Urothelium cell line (cell line): ENCODE measurements at regions not wholly inside any gene's neighbourhood (a gene's known extent, or its start where the extent isn't known, plus 50 kb on each side); places are given as distances from the start of the nearest gene placed in this dataset.

Experiments used
- DNase-seq: peaks from one replicate; pipeline ENCODE4 v3.0.0; 2011; ENCODE audit warnings: low spot score, mixed read lengths
- FAIRE-seq: peaks from 2 replicates; lab custom pipeline; 2011; peaks lifted over from hg19 to GRCh38; lab: Jason Lieb, UNC

DNA sequence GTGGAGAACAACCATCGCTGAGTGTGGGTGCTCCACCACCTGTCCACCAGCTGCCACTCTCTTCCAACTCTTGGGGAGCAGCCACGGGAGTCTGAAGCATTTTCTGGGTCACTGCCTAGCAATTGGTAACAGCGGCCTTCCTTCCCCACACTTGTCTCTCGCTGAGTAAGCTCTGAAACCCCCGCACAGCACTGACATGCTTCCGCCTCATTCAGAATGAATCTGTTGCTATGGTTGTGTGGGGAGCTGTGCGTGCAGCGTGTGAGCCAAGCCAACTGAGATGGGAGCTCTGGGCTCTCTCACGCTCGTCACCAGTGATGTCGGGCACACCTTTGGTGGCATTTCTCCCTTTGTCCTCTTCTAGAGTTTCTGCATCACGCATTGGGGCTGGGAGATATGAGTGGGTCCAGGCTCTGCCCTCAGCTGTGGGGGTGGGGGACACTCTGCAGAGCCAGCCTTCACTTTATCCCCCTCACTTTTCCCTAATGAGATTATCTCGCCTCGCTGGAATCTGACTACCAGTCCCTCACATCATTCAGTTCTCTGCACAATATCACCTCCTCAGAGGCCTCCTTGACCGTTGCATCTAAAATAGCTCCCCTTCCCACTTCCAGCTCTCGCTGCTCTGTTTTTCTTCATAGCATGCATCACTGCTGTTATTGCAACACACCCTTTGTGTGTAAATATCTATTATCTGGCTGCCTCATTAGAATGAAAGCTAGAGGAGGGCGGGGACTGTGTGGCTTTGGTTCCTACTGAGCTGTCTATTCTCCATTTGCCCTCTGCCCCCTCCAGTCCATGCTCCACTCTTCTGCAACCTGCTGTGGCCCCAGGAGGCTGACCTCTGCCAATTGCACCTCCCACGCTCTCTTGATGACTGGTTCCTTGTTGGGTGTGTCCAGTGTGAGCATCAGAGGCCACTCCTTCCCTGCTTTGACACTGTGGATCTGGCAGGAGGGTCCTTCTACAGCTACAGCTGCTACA lies 569.9 kb upstream of the CADM1 start:
- DNase-seq: no peak
- no peak for FAIRE-seq

DNA sequence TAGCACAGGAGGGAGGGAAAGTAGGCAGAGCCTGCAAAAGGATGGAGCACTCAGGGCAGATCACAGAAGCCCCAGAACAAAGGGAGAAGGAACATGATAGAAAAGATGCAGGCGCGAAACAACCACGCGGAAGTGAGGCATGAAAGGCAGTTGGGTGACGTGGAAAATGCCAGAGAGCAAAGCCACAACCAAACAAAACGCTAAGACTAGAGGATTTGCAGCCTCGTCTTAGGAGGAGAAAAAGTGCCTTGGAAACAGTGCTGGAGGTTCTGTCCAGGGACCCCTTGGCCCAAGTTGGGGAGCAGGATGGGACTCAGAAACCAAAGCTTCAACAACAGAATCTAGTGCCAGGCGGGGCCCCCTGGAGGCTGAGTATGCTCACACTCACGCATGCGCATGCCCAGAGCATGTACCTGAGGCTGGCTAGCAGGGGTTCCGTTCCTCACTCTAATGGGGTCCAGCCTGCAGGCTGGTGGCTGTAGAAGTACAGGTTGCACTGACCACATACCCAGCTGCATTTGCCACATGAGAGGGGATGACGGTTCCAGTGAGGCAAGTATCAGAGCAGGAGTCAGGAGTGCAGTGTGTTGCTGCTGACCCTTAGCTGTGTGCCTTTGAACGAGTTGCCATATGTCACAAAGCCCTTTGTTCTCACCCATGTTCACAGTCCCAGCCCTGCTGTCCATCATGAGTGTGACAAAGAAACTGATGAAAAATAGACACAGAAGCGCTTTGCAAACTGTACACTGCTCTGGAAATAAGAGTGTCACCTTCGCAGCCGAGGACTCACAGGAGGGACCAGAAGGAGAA lies 568.6 kb upstream of the CADM1 start:
- FAIRE-seq: no peak
- no peak for DNase-seq

DNA sequence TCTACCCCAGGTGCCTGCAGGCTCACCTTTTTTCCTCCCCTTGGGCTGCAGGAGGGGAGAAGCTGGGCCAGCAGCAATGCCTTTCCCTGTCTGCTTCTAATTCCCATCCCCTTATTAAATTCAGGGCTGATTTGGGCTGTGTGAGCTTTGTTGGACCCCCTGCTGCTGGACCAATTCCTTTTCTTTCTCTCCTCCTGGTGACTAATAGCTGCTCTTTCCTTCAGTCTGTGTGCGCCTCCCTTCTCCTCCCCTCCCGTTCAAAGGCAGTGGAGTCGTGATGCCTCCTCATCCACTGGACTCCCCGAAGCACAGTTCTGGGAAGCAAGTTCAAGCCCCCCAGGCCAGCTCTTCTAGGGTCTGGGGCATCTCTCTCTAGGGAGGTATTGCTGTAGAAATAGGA lies 567.9 kb upstream of the CADM1 start:
- FAIRE-seq: no peak

DNA sequence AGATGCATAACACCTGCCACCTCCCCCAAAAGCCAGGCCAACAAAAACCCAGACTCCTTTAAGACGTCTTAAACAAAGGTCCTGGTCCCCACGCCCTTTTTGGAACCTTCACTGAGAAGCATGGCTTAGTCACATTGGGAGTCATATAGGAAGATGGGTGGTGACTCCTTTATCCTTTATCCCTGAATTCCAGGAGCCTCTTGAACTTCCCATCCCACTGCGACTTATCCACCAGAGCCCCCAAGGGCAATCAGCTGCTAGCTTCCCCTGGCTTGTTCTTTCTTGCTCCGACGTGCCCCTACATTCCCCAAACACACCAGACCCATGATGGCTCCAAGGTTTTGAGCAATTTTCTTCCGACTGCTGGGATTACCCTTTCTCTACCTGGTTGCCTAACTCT lies 567.0 kb upstream of the CADM1 start:
- FAIRE-seq (no peak), DNase-seq (no peak)

More for the DNA sequence above, 567.9 kb upstream of the CADM1 start:
- no peak for DNase-seq

DNA sequence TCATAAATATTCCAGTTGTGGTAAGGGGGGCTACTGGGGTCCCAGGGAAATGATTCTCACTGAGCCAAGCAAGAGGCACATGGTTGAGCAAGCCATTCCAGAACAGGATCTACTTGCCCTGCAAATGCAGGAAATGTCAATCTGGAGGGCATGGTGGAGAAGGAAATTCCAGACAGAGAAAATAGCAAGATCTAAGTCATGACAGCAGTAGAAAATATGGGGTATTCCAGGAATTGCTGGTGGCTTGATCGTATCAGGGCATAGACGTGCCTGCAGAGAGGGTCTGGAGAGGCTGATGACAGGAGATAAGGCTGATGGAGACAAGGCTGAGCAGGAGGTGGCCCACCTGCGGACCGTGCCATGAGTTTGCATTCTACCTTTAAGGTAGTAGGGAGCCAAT lies 566.3 kb upstream of the CADM1 start:
- DNase-seq (no peak), FAIRE-seq (no peak)

DNA sequence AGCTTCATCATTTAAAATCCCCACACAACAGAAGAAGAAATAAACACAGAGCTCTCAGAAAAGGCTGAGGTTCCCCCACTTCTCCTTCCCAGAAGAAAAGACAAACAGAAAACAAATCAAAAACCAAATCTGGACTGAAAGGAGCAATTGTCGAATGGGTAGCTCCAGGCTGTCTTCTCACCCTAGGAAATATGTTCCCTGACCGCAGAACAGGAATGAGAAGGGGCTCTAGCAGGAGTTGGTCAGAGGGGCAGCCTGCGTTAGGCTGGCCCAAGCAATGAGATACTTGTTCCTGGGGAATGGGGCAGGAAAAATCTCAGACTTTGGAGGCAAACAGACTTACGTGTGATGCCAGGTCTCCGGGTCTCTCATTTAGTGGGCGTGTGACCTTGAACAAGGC lies 562.6 kb upstream of the CADM1 start:
- no peak for FAIRE-seq
- no peak for DNase-seq

DNA sequence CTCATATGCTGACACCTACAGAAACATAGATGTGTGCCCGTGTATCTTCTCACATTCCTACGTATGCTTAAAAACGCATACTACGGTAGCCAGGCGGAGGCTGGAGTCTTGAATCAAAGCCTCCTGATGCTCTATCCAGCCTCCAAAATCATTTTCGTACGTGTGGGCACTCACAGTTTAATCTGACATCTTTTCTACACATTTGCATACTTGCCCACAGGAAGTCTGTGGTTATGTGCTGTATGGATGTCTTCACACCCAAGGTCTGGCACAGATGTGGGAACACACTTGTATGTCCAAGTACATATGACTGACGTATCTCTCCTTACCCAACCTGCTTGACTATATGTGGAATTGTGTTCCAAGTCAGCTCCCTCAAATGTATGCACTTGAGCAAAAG lies 561.8 kb upstream of the CADM1 start:
- no peak for DNase-seq
- FAIRE-seq: peak; percentile 61

DNA sequence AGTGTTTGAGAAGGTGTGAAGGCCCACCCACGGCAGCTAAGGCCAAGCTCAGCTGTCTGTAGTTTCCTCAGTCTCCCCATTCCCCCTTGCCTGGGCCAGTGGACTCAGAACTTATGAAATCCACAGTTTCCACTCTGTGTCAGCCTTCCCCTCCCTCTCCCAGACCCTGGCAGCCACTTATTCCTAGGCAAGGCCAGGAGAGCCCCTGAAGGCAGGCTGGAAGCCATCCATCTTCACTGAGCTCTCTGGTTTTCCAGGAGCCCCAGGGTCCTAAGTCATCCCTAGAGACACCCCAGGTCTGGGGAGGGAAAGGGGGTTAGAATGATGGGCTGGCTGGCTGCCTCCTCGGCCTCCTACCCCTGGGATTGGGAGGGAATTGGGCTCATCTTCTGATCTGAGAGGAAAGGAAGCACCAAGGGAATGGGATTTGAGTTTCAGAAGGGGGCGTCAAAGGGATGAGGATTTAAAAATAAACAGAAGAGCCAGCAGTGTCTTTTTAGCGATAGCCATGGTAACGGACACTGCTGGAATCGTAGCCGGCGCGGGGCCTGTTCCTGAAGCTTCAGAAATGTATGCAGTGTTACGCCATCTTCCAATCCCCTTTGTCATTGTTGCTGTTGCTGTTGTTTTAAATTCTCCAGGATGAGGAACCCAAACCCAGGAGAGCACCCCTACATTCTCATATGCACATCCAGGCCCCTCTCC lies 561.1 kb upstream of the CADM1 start:
- no peak for DNase-seq
- no peak for FAIRE-seq

DNA sequence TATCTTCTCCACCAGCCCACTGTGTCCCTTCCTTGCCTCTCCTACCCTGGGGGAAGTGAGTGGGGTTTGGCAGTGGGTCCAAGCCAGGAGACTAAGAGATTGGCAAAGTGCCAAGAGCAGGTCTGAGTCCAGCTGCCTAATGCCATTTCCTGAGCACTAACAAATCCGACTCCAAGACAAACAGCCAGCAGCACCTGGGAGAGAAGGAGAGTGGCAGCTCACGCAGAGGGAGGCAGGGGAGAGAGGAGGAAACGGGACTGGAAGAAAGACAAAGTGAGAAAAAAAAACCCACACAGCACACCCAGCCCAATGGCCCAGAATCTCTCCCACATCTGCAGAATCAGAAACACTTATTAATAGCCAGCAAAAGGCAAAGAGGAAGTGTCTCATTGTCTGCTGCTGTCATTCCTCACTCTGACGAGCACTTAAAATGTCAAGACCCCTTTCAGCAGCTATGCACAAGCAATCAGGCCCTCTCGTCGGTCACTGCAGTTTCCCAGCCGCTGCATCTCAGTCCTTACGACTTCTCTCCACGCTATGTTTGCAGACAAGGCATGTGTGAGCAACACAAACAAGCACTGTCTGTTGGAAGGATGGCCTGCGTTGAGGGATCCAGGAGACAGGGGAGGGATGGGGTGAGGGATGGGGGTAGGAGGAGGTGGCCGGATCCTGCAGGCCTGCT lies 558.4 kb upstream of the CADM1 start:
- DNase-seq: peak; percentile 31
- no peak for FAIRE-seq

DNA sequence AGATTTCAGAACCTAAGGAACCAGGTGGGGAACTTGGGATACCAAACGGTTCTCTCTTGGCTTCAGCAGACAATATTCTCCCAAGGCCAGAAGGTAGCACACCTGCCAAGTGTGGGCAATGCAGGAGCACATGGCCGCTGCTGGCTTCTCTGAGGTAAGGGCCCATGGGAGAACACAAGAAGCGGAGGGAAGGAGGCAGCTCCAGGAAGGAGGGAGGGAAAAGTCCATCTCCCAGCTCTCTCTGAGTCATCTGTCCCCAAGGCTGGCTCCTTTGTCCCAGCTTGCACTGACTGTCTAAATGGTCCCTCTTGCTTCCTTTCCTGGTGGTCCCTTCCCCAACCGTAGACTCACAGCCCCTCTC lies 557.9 kb upstream of the CADM1 start:
- FAIRE-seq (no peak), DNase-seq (peak; percentile 28)

DNA sequence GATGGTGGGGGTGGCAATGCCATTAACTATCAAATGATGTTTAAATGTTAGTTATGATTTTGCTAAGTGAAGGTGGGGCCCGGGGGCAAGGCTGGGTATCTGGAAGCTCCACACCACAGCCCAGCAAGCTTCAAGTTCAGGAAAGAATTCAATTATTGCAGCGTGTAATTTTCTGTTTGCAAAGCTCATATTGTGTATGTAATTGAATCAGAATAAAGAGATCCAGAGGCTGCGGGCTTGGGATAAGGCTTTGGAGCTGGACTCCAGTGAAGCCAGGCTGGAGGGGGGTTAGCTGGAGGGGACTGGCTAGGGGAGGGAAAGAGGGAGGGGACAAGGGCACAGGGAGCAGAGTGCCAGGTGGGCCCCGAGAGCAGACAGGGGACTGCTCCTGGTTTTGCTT lies 557.1 kb upstream of the CADM1 start:
- no peak for FAIRE-seq
- no peak for DNase-seq

DNA sequence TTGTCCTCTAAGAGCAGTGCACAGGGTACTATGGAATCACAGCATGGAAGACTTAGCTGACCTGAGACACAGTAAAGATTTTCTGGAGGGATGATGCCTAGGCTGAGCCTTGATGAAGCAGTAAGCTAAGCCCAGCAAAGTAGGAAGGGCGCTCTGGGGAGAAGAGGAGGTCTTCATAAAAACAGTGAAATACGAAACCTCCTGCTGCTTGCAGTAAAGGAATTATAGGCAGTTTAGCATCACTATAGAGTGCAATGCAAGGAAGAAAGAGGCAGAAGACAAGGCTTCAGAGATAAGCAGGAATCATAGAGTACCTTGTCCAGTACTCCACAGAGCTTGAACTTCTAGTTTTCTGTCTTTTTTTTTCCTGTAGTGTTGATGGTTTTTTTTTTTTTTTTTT lies 555.7 kb upstream of the CADM1 start:
- no peak for DNase-seq
- no peak for FAIRE-seq

DNA sequence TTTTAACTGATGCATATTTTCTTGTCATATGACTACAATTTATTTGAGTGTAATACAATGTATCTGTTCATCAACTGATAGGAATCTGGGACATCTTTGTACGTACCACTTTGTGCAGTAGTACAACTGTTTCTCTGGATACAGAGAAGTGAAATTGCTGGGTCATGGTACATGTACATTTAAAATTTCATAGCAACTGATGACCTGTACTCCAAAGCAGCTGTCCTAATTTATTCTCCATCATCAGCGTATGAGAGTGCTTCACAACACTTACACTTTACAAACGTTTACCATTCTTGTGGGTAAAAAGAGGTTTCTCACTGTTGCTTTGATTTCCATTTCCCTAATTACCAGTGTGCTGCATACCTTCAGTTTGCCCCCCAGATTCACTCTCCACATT lies 552.8 kb upstream of the CADM1 start:
- DNase-seq (no peak), FAIRE-seq (peak; percentile 79)

DNA sequence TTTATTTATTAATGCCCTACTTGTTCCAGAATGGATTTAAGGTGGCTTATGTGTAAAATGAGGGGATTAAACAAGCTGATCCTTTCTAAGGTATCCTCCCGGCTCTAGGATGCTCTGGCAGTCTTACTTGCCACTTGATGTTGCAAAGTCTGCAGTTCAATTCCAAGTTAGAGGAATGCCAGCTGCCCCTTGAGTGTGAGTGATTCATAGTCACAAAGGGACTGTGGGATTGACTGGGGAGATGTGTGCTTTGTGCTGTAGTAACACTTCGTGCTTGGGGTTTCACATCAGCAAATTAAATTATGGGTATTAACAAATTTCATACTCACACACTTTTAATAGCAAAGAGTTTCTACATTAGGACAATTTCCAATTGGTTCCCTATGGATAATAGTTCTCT lies 550.8 kb upstream of the CADM1 start:
- no peak for DNase-seq

DNA sequence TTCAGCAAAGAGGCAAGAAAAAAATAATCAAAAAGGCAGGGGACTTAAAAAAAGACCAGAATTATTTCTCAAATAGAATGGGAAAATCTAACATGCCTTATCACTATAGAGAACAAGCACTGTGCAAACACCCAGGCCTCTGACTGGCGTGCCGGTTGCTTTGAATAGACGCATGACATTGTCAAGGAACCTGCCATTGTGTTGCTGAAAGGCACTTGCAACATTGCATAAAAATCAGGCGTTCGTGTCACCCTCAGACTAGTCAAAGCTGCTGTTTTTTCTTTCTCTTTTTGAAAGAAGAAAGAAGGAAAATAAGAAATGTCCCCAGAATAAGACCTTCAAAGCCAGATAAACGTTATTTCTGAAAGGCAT lies 549.3 kb upstream of the CADM1 start:
- FAIRE-seq (no peak), DNase-seq (no peak)

More for the DNA sequence above, 550.8 kb upstream of the CADM1 start:
- no peak for FAIRE-seq

DNA sequence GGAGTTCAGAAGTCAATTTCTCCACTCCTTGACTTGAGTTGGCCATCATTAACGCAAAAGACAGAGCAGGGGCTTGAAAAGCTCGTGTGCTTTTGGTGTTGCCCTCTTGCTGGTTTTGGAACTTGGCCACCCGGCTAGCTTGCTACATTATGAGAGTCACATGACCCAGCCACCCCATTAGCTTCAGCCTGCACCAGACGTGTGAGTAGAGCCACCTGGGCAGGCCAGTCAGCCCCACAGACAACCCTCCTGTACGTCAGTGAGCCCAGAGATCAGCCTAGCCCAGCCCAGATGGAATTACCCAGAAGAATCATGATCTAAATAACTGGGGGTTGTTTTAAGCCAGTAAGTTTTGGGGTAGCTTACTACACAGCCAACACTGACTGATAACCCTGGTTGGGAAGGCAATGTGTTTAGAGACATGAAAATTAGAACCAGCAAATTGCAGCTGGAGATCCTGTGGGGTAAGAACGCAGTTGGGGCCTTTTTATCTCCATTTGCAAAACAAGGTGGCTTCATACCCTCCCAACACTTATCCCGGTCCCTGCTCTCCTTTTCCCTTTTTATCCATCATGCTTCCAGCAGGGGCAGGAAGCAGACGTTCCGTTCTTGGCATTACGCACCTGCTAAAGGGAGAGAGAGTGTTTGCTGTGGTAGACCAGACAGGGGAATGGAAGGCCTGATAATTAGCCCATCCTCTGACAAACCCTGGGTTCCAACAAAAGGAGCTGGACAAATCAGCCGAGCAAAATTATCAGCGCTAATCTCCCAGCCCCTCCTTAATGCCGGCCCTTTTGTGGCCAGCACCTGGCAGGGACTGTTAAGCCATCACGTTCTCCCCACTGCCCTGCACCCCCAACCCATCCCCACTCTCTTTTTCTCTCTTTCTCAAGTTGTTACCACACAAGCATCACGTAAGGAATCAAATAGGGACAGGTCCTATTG lies 548.7 kb upstream of the CADM1 start:
- no peak for FAIRE-seq

DNA sequence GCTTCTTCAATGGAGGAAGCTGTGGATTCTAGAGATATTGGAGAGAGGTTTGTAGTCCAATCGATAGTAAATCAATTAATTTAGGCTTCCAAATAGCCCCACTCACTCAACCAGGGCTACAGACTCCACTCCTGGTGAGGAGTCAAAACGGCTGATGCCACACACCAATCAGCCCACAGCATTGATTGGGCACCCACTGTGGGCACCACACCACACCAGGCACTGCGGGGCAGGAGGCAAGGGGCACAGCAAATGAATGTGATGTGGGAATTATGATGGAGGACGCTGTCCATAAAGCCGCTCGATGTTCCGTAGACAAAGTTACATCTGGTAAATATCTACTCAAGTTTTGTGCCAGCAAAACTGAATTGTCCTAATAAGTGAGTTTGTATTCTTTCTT lies 547.3 kb upstream of the CADM1 start:
- DNase-seq (no peak), FAIRE-seq (no peak)

More for the DNA sequence above, 548.7 kb upstream of the CADM1 start:
- DNase-seq: no peak

DNA sequence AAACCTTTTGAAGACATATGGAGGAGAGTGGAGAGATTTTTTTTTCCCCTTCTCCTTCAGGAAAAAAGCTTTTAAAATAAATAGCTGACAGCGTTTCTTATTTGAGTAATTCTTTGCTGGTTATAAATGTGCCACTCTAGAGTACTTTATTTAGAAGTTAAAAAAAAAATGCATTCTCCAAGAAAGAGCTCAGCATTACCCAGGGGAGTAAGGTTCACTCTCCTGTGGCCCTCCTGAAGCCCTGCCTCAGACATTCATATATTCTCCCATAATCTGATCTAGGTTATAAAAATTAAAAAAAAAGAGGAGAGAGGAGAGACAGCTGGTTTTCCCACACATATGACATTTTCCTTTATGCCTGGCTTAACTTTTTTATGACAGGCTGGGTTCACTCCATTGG lies 545.2 kb upstream of the CADM1 start:
- FAIRE-seq: no peak
- DNase-seq: no peak

DNA sequence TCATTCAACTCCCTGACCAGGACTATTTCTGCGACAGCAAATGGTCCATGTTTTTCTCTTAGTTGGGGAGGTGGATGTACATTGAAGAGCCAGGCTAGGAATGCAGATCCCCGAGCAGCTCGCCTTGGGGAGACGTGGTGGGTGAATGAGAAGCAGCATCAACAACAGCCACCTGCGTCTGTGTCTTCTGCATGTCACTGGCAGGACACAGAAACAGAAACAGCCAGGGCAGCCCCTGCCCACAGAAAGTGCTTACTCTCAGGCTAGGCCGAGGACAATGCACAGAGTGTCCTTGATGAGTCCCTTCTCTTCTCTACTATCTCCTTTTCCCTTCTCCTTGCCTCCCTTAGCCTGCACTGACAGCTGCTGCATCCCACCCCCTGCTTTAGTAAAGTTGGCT lies 541.9 kb upstream of the CADM1 start:
- DNase-seq (no peak), FAIRE-seq (no peak)

DNA sequence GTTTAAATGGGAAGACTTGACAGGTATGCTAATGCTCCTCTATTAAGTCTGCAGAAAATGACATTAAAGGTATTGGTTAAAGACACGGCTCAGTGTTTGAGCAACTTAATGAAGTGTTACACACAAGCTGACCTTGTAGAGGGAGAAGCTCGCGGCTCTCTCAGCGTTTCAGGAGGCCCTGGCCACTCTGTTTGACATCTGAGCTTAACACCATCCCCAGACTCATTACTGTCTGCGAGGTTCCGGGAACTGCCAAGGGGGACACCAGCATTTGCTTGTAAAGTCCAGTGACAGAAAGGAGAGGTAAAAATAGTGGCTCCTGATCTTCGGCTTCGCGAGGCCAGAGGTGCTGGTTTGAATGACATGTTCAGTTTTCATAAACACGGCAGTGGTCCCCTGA lies 540.7 kb upstream of the CADM1 start:
- DNase-seq (no peak), FAIRE-seq (no peak)
